ENCODE measurements at regions not wholly inside any gene's neighbourhood (a gene's known extent, or its start where the extent isn't known, plus 50 kb on each side); places are given as distances from the start of the nearest gene placed in this dataset.

DNA sequence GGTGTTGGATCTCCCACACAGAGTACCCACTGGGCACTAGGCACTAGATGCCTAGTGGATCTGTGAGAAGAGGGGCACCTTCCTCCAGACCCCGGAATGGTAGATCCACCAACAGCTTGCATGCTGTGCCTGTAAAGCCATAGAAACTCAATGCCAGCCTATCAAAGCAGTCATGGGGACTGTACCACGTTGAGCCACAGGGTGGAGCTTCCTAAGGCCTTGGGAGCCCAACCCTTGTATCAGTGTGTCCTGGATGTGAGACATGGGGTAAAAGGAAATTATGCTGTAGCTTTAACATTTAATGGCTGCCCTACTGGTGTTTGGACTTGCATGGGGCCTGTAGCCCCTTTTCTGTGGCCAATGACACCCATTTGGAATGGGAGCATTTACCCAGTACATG lies 1024.9 kb downstream of the TMEM121 start:
- no peak for TF ChIP-seq CTCF (IDR thresholded peaks at IDR 0.05)
- TF ChIP-seq POLR2A (IDR thresholded peaks at IDR 0.05): no peak

Data from heart left ventricle (tissue), 13 donors.